GM18507 (cell line): ENCODE measurements at regions not wholly inside any gene's neighbourhood (a gene's known extent, or its start where the extent isn't known, plus 50 kb on each side); places are given as distances from the start of the nearest gene placed in this dataset.
A peak's percentile ranks its signal among the peaks of the same experiment; 100 is the strongest.

Source experiments
- DNase-seq: peaks from one replicate; pipeline ENCODE4 v3.0.0; 2011; ENCODE audit warnings: low read depth; ENCODE audit not compliant: insufficient read length; ENCODE audit errors: extremely low spot score
- FAIRE-seq: peaks from 2 replicates; lab custom pipeline; 2011; peaks lifted over from hg19 to GRCh38; lab: Jason Lieb, UNC

DNA sequence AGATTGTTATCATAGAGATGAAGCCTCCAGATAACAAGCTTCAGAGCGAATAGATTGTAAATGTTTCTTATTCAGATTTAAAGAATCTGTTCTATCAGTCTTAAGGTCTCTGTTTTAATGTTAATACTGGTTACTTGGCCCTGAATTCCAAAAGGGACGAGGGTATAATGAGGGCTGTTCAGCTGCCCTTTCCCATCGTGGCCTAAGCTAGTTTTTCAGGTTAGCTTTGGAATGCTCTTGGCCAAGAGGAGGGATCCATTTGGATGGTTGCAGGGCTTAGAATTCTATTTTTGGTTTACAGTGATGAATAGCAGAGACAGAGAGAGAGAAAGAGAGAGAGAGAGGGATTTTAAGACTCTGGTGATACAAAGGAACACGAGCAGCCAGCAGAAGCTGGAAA lies 62.8 kb upstream of the UFL1 start:
- FAIRE-seq (no peak), DNase-seq (no peak)

DNA sequence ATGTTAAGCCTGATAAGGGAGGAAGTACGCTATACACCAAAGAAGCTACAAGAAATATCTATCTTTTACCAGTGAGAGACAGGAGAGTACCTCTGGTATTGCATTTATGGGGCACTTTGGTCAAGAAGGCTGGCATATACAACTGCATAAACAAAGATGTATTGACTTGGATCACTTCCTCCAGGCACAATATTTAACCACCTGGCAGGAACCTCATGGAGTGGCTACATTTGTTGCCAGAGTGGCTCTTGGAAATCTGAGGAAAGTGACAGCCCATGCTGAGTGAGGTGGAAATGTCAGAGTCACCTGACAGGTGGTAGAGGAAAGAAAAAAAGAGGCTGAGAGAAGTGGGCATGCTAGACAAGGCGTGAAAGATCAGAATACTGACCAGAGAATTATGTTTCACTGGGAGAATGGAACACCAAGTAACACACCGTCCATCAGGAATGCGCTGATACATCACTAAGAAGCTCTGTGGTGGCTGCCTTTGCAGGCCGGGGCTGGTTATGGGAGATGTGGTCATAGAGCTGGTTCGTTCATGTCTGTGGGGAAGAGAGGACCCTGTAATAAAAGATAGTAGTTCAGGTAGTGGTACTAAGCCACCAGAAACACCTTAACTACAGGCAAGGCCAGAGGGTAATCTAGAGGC lies 61.4 kb upstream of the UFL1 start:
- no peak for FAIRE-seq
- no peak for DNase-seq

DNA sequence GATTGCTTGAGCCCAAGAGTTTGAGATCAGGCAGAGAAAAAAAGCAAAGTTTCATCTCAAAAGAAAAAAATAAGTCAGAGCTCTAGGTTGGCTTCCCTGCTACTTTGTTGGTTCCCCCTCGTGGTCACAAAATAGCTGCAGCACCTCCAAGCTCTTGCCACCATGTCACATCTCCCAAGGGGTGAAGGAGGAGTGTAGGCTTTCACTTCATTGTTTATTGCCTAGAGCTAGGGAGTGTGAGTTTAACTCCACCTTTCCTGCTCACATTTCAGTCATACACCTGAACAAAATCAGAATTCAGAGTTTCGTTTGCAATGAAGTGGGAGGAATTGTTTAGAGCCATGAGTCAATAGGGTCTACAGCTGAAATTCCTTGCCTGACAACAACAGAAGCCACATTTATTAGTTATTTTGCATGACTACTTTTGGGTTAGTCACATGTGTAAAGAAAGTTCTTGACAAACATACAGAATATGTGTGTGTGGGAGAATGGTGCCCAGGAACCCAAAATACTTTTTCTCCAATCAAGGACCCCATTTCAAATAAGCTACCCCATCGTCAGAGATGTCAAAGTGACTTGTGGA lies 56.2 kb upstream of the UFL1 start:
- DNase-seq = no peak
- peak; percentile 57 for FAIRE-seq

DNA sequence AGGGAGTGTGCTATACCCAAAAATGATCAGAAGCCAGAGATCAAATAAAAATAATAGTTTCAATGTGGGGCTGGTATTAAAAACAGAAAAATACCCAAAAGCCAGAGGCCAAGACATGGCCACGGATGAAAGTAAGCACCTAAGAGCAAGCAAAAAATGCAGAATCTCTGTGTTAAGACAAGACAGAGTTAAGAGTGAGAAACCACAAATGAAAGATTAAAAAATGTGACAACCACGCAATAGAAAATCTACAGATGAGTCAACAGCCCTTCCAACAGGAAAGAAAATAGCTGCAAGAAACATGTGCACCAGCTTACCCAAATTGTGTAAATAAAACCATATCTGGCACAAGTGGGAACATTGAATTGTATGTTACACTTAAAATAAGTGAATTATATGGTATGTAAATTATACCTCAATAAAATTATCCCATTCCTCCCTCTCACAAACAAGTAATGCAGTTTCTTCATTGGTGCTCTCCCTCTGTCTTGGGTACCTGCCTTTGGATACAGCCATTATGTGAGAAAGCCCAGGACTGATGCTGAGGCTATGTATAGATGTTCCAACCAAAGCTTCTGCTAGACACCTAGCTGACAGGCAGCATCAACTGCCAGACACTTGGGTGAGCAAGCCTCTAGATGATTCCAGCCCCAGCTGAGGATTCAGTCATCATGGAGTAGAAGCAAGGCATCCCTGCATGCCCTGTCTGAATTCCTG lies 55.3 kb upstream of the UFL1 start:
- DNase-seq (no peak), FAIRE-seq (peak; percentile 24)

GRCh38 chr6:96467814-96468213 lies 53.8 kb upstream of the UFL1 start:
- DNase-seq (no peak), FAIRE-seq (no peak)

DNA sequence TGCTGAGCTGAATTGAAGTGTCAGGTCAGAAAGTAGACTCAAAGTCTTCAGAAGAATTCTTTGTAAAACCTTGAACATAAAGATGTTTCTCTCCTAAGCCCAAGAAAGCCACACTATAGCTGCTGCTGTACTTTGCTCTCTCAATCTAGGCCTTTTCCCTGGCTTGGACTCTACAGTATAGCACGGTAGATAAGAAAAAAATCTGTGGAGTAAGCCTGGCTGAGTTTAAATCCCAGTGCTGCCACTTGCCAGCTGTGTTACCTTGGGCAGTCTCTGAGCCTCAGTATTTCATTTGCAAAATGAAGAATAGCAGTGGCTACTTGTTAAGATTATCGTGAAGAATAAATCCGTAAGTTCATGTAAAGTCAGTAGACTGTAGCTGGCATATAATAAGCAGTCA lies 53.3 kb upstream of the UFL1 start:
- FAIRE-seq (no peak), DNase-seq (no peak)

DNA sequence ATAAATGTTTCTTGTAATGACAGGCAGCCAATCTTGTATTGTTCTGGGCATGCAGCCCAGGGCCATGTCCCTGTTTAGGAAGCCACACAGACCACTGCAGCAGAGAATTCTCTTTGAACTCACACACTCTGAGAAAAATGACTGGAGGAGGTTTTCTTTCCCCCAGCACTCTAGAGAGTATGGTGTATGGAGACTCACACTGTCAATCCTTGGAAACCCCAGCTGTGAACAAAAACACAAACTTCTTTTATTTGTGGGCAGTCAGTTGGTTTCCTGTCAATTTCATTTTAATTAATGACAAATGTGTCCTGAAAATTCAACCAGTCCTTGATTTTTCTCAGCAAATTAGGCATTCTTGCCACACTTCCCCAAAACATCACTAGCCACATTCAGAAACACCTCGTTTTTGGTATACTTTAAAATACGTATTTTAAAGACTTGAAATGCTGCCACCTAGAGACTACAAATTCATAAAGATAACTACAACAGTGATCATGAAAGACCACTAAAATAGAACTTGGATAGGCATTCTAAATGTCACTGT lies 52.9 kb upstream of the UFL1 start:
- FAIRE-seq = no peak
- no peak for DNase-seq

DNA sequence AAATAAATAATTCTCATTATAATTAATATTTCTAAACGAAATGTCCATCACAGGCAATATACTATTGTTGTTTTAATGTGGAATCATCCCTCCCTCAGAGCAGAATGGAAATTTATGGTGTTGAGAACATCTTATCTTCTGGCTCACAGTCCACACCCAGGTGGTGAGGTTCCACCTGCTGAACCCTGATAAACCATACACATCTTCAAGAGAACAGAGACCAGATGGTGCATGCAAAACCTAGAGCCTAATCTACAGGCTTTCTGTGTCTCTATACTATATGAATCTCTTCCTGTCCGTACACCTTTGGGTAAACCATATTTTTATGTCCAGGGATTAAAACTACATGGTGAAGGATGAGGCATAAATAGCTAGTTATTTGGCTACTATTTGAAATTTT lies 52.3 kb upstream of the UFL1 start:
- FAIRE-seq (no peak), DNase-seq (no peak)

GRCh38 chr6:96470296-96470695 lies 51.3 kb upstream of the UFL1 start:
- DNase-seq = no peak
- FAIRE-seq = no peak
